Activated CD8-positive, alpha-beta T cell treated with anti-CD3 and anti-CD28 coated beads for 36 hours (primary cell): ENCODE measurements at regions not wholly inside any gene's neighbourhood (a gene's known extent, or its start where the extent isn't known, plus 50 kb on each side); places are given as distances from the start of the nearest gene placed in this dataset.

Experiments
- ATAC-seq: fragments of 200-7000 bp; cut with Tn5 transposase; one replicate; pipeline ENCODE4 v1.10.0; 2021; ENCODE audit warnings: mild to moderate bottlenecking, moderate library complexity
- CTCF ChIA-PET: fragments of 350-600 bp; sonication (Branson Sonifier 250); formaldehyde crosslinking; loops from one replicate; lab custom pipeline; 2021; ENCODE audit warnings: antibody characterized with exemption; lab: Charles Lee
- POLR2A ChIA-PET: fragments of 350-600 bp; sonication (Branson Sonifier 250); formaldehyde crosslinking; loops from one replicate; lab custom pipeline; 2021; ENCODE audit warnings: antibody characterized with exemption; lab: Charles Lee
- DNase-seq: peaks from one replicate; pipeline ENCODE4 v3.0.0-alpha.2; 2020
- H3K27ac Mint-ChIP-seq: one replicate; pipeline ENCODE4 v1.8.0; 2021; ENCODE audit warnings: mild to moderate bottlenecking, mixed read lengths
- H3K27me3 Mint-ChIP-seq: one replicate; pipeline ENCODE4 v1.8.0; 2021; ENCODE audit warnings: mixed read lengths
- H3K36me3 Mint-ChIP-seq: one replicate; pipeline ENCODE4 v1.8.0; 2021; ENCODE audit warnings: low read depth, mixed read lengths
- H3K4me1 Mint-ChIP-seq: one replicate; pipeline ENCODE4 v1.8.0; 2021; ENCODE audit warnings: low read depth, mixed read lengths
- H3K4me3 Mint-ChIP-seq: one replicate; pipeline ENCODE4 v1.8.0; 2021; ENCODE audit warnings: mild to moderate bottlenecking, moderate library complexity, mixed read lengths
- H3K9me3 Mint-ChIP-seq: one replicate; pipeline ENCODE4 v1.8.0; 2021; ENCODE audit warnings: mixed read lengths
- CTCF ChIP-seq: fragments of 200-600 bp; IDR thresholded peaks from one replicate; pipeline ENCODE4 v1.8.0; 2022; ENCODE audit warnings: antibody characterized with exemption, mild to moderate bottlenecking
- intact Hi-C: fragments of 100-400 bp; cut with micrococcal nuclease; formaldehyde crosslinking; loops from one replicate; pipeline ENCODE4 v1.10.0; 2022

- DNase-seq (no peak), ATAC-seq (no peak)
- Mint-ChIP-seq H3K4me3 (no peak overlapping the region), H3K36me3 (no peaks in the 10 kb centered on the region), H3K27ac (no peak overlapping the region), H3K9me3 (no peaks in the 10 kb centered on the region), H3K27me3 (no peaks in the 10 kb centered on the region), H3K4me1 (peaks cover 4% of the 10 kb centered on the region)
- CTCF ChIA-PET, result no interaction called here
- POLR2A ChIA-PET, result no interaction called here
- TF ChIP-seq CTCF, result no peak
- intact Hi-C loops, result no loop called here
These were observed 211.6 kb downstream of the SH2D1A start for GRCh38 chrX:124557976-124558375.

GRCh38 chrX:124573468-124573867, 227.1 kb downstream of the SH2D1A start:
- POLR2A ChIA-PET, result no interaction called here
- Mint-ChIP-seq H3K27ac (no peak overlapping the region), H3K4me1 (no peaks in the 10 kb centered on the region), H3K36me3 (no peaks in the 10 kb centered on the region), H3K27me3 (no peaks in the 10 kb centered on the region), H3K4me3 (no peak overlapping the region), H3K9me3 (no peaks in the 10 kb centered on the region)
- DNase-seq (no peak), ATAC-seq (no peak)
- CTCF ChIA-PET, result no interaction called here
- TF ChIP-seq CTCF, result no peak
- intact Hi-C loops, result no loop called here

GRCh38 chrX:124592744-124593143, 246.4 kb downstream of the SH2D1A start:
- ATAC-seq, result no peak
- Mint-ChIP-seq H3K9me3 (no peaks in the 10 kb centered on the region), H3K27ac (no peak overlapping the region), H3K27me3 (no peaks in the 10 kb centered on the region), H3K4me3 (no peak overlapping the region), H3K36me3 (no peaks in the 10 kb centered on the region), H3K4me1 (peaks cover 5% of the 10 kb centered on the region)
- POLR2A ChIA-PET, result no interaction called here
- TF ChIP-seq CTCF, result no peak
- no peak for DNase-seq
- intact Hi-C loops, result no loop called here
- CTCF ChIA-PET, result no interaction called here

GRCh38 chrX:124594017-124594651, 247.8 kb downstream of the SH2D1A start:
- no peak for ATAC-seq
- no peak for DNase-seq
- peaks cover 5% of the 10 kb centered on the region for H3K4me1 Mint-ChIP-seq
- intact Hi-C loops, result no loop called here
- no peaks in the 10 kb centered on the region for H3K36me3 Mint-ChIP-seq
- no peaks in the 10 kb centered on the region for H3K9me3 Mint-ChIP-seq
- TF ChIP-seq CTCF, result no peak
- ChIA-PET CTCF (no interaction called here), POLR2A (no interaction called here)
- H3K27me3 Mint-ChIP-seq, result no peaks in the 10 kb centered on the region
- H3K4me3 Mint-ChIP-seq, result no peak overlapping the region
- no peak overlapping the region for H3K27ac Mint-ChIP-seq

- H3K27me3 Mint-ChIP-seq, result no peaks in the 10 kb centered on the region
- intact Hi-C loops, result no loop called here
- CTCF ChIA-PET, result no interaction called here
- no peak overlapping the region for H3K4me3 Mint-ChIP-seq
- H3K9me3 Mint-ChIP-seq, result no peaks in the 10 kb centered on the region
- POLR2A ChIA-PET, result no interaction called here
- H3K36me3 Mint-ChIP-seq, result no peaks in the 10 kb centered on the region
- DNase-seq, result no peak
- no peak for ATAC-seq
- H3K4me1 Mint-ChIP-seq, result no peaks in the 10 kb centered on the region
- no peak for TF ChIP-seq CTCF
- H3K27ac Mint-ChIP-seq, result no peak overlapping the region
These were observed 259.1 kb downstream of the SH2D1A start for GRCh38 chrX:124605511-124605910.
